IMR-90 (cell line): ENCODE measurements at regions not wholly inside any gene's neighbourhood (a gene's known extent, or its start where the extent isn't known, plus 50 kb on each side); places are given as distances from the start of the nearest gene placed in this dataset.

ENCODE experiments used
- ATAC-seq: fragments of 200-7000 bp; cut with Tn5 transposase; 2 replicates; pipeline ENCODE4 v1.9.1; 2020; ENCODE audit warnings: low read depth, mild to moderate bottlenecking, moderate library complexity
- BruUV-seq: library from RNA; stranded (reverse); fragments of 400-500 nt; replicated peaks from 2 replicates; lab custom pipeline; 2021; lab: Mats Ljungman, UMichigan
- CTCF ChIA-PET: fragments of 300-600 bp; formaldehyde crosslinking; extraction: SDS; loops from one replicate; lab custom pipeline; 2021; ENCODE audit warnings: antibody characterized with exemption; lab: Yijun Ruan, JAX
- POLR2A ChIA-PET: fragments of 300-600 bp; sonication (Branson Sonifier 250); formaldehyde crosslinking; loops from one replicate; lab custom pipeline; 2022; ENCODE audit warnings: antibody characterized with exemption; ENCODE audit not compliant: unreplicated experiment; lab: Charles Lee
- DNase-seq: peaks from one replicate; pipeline ENCODE4 v3.0.0; 2013
- H2AFZ ChIP-seq: replicated peaks from 2 replicates; pipeline ENCODE3; 2013; ENCODE audit warnings: low read length, mild to moderate bottlenecking; ENCODE audit not compliant: poor library complexity
- H2AK5ac ChIP-seq: 2 replicates; pipeline ENCODE4 v1.6.1; 2013; ENCODE audit warnings: low read depth, low read length, inconsistent platforms
- H2AK9ac ChIP-seq: replicated peaks from 2 replicates; pipeline ENCODE3; 2013; ENCODE audit warnings: mild to moderate bottlenecking, low read depth, low read length, moderate library complexity; ENCODE audit not compliant: poor library complexity
- H2BK120ac ChIP-seq: 2 replicates; pipeline ENCODE4 v1.6.1; 2013; ENCODE audit warnings: low read depth, low read length, inconsistent platforms
- H2BK15ac ChIP-seq: 3 replicates; pipeline ENCODE4 v1.6.1; 2013; ENCODE audit warnings: low read depth, low read length, inconsistent platforms
- H2BK20ac ChIP-seq: 2 replicates; pipeline ENCODE4 v1.6.1; 2013; ENCODE audit warnings: low read depth, mild to moderate bottlenecking, inconsistent platforms, low read length, moderate library complexity
- H2BK5ac ChIP-seq: 2 replicates; pipeline ENCODE4 v1.6.1; 2013; ENCODE audit warnings: mild to moderate bottlenecking, low read depth, low read length, inconsistent platforms; ENCODE audit not compliant: poor library complexity, severe bottlenecking
- H3K14ac ChIP-seq: replicated peaks from 2 replicates; pipeline ENCODE4 v1.6.1; 2013; ENCODE audit warnings: low read depth, low read length, inconsistent platforms
- H3K18ac ChIP-seq: 2 replicates; pipeline ENCODE4 v1.6.1; 2013; ENCODE audit warnings: low read depth, low read length, control low read depth
- H3K23ac ChIP-seq: 2 replicates; pipeline ENCODE4 v1.6.1; 2013; ENCODE audit warnings: low read depth, low read length, inconsistent platforms
- H3K27ac ChIP-seq: 2 replicates; pipeline ENCODE4 v1.5.1; 2013; ENCODE audit warnings: mild to moderate bottlenecking, control low read depth, low read length; ENCODE audit not compliant: insufficient read depth
- H3K27me3 ChIP-seq: 2 replicates; pipeline ENCODE4 v1.6.1; 2013; ENCODE audit warnings: low read length; ENCODE audit not compliant: control insufficient read depth, insufficient read depth
- H3K36me3 ChIP-seq: 2 replicates; pipeline ENCODE4 v1.6.1; 2013; ENCODE audit warnings: low read length, mixed read lengths; ENCODE audit not compliant: control insufficient read depth, insufficient read depth
- H3K4ac ChIP-seq: 2 replicates; pipeline ENCODE4 v1.6.1; 2013; ENCODE audit warnings: low read depth, low read length, inconsistent platforms
- H3K4me1 ChIP-seq: 2 replicates; pipeline ENCODE4 v1.6.1; 2013; ENCODE audit warnings: low read length, mixed read lengths; ENCODE audit not compliant: control insufficient read depth, insufficient read depth
- H3K4me2 ChIP-seq: 2 replicates; pipeline ENCODE4 v1.6.1; 2013; ENCODE audit warnings: low read depth, mild to moderate bottlenecking, control low read depth, low read length, moderate library complexity
- H3K4me3 ChIP-seq: 2 replicates; pipeline ENCODE4 v1.5.1; 2013; ENCODE audit warnings: low read depth, mild to moderate bottlenecking, control low read depth, low read length, moderate library complexity; ENCODE audit not compliant: insufficient read depth
- H3K56ac ChIP-seq: 2 replicates; pipeline ENCODE4 v1.6.1; 2013; ENCODE audit warnings: low read length, inconsistent platforms; ENCODE audit not compliant: insufficient read depth; ENCODE audit errors: extremely low read depth
- H3K79me1 ChIP-seq, 2 experiments: 2 replicates each; pipeline ENCODE4 v1.6.1; 2013; ENCODE audit warnings: low read length in 2 of 2, inconsistent platforms in 1 of 2, low read depth in 1 of 2
- H3K9ac ChIP-seq: 2 replicates; pipeline ENCODE4 v1.6.1; 2013; ENCODE audit warnings: low read depth, low read length, control low read depth
- H3K9me1 ChIP-seq: 2 replicates; pipeline ENCODE4 v1.6.1; 2013; ENCODE audit warnings: low read length, inconsistent platforms; ENCODE audit not compliant: insufficient read depth
- H3K9me3 ChIP-seq: 2 replicates; pipeline ENCODE4 v1.6.1; 2013; ENCODE audit warnings: low read length; ENCODE audit not compliant: control insufficient read depth, insufficient read depth
- H4K20me1 ChIP-seq: 2 replicates; pipeline ENCODE4 v1.6.1; 2013; ENCODE audit warnings: low read length, inconsistent platforms; ENCODE audit not compliant: insufficient read depth
- H4K5ac ChIP-seq: 2 replicates; pipeline ENCODE4 v1.6.1; 2013; ENCODE audit warnings: mild to moderate bottlenecking, low read depth, low read length, control low read depth
- H4K8ac ChIP-seq, 2 experiments: 2 replicates each; pipeline ENCODE4 v1.6.1; 2013; ENCODE audit warnings: low read depth in 2 of 2, low read length in 2 of 2, control low read depth in 1 of 2, inconsistent platforms in 1 of 2
- H4K91ac ChIP-seq: 2 replicates; pipeline ENCODE4 v1.6.1; 2013; ENCODE audit warnings: low read depth, low read length, inconsistent platforms; ENCODE audit not compliant: insufficient read depth
- BHLHE40 ChIP-seq: fragments of 150-350 bp; IDR thresholded peaks from 2 replicates; pipeline ENCODE4 v1.6.1; 2016; ENCODE audit warnings: mild to moderate bottlenecking, low read depth, low read length
- CEBPB ChIP-seq: IDR thresholded peaks from 2 replicates; pipeline ENCODE4 v1.6.1; 2012; ENCODE audit warnings: low read depth, low read length, improper control_type of control experiment
- CHD1 ChIP-seq: IDR thresholded peaks from 2 replicates; pipeline ENCODE4 v1.6.1; 2012; ENCODE audit warnings: low read depth, low read length, improper control_type of control experiment
- CTCF ChIP-seq: conservative IDR thresholded peaks from 2 replicates; pipeline ENCODE4 v1.5.1; 2012; ENCODE audit warnings: mild to moderate bottlenecking, low read depth, low read length, improper control_type of control experiment
- ELK1 ChIP-seq: fragments of 150-350 bp; IDR thresholded peaks from 2 replicates; pipeline ENCODE4 v1.6.1; 2016; ENCODE audit warnings: low read depth, mild to moderate bottlenecking, low read length, moderate library complexity, borderline replicate concordance
- FOS ChIP-seq: fragments of 150-350 bp; IDR thresholded peaks from 2 replicates; pipeline ENCODE4 v1.6.1; 2016; ENCODE audit warnings: low read depth, low read length
- MAFK ChIP-seq: IDR thresholded peaks from 2 replicates; pipeline ENCODE4 v1.6.1; 2012; ENCODE audit warnings: low read depth, low read length, improper control_type of control experiment
- MAZ ChIP-seq: IDR thresholded peaks from 2 replicates; pipeline ENCODE4 v1.6.1; 2012; ENCODE audit warnings: low read depth, mild to moderate bottlenecking, low read length, improper control_type of control experiment, moderate library complexity, borderline replicate concordance
- MXI1 ChIP-seq: IDR thresholded peaks from 2 replicates; pipeline ENCODE4 v1.6.1; 2012; ENCODE audit warnings: low read depth, mild to moderate bottlenecking, low read length, moderate library complexity, borderline replicate concordance
- NFE2L2 ChIP-seq: fragments of 150-350 bp; IDR thresholded peaks from 2 replicates; pipeline ENCODE4 v1.6.1; 2016; ENCODE audit warnings: low read depth, mild to moderate bottlenecking, low read length
- POLR2A ChIP-seq: IDR thresholded peaks from 2 replicates; pipeline ENCODE4 v1.6.1; 2012; ENCODE audit warnings: mild to moderate bottlenecking, low read depth, low read length
- RAD21 ChIP-seq: IDR thresholded peaks from 2 replicates; pipeline ENCODE4 v1.6.1; 2012; ENCODE audit warnings: low read length, improper control_type of control experiment
- RCOR1 ChIP-seq: IDR thresholded peaks from 2 replicates; pipeline ENCODE4 v1.6.1; 2012; ENCODE audit warnings: mild to moderate bottlenecking, low read length, improper control_type of control experiment; ENCODE audit not compliant: insufficient replicate concordance
- RFX5 ChIP-seq: IDR thresholded peaks from 2 replicates; pipeline ENCODE4 v1.8.0; 2012; ENCODE audit warnings: low read depth, mild to moderate bottlenecking, low read length, moderate library complexity
- SMC3 ChIP-seq: fragments of 150-350 bp; IDR thresholded peaks from 2 replicates; pipeline ENCODE4 v1.6.1; 2016; ENCODE audit warnings: low read depth, mild to moderate bottlenecking, antibody characterized with exemption, low read length, moderate library complexity
- USF2 ChIP-seq: fragments of 150-350 bp; IDR thresholded peaks from 2 replicates; pipeline ENCODE4 v1.6.1; 2017; ENCODE audit warnings: mild to moderate bottlenecking, antibody characterized with exemption, low read length, low read depth
- WGBS, 2 experiments: methylation state at CpG; one replicate each; pipeline versions ENCODE4 v1.1.5 to v1.1.7; 2013; ENCODE audit warnings: missing lambda C conversion rate in 2 of 2; ENCODE audit not compliant: insufficient read length in 1 of 2; ENCODE audit errors: extremely low coverage in 2 of 2; 5-methylcytosine and 5-hydroxymethylcytosine counted together
- dilution Hi-C: fragments of 300-500 bp; cut with HindIII; formaldehyde crosslinking; loops from one replicate; pipeline ENCODE4 v1.14.3; 2018; ENCODE audit warnings: low sequenced_read_pairs; ENCODE audit not compliant: unreplicated experiment
- in situ Hi-C: fragments of 300-500 bp; cut with MboI; formaldehyde crosslinking; loops from 3 replicates; pipeline ENCODE4 v1.14.3; 2019; ENCODE audit warnings: low sequenced_read_pairs, inconsistent platforms, mixed read lengths
- intact Hi-C: fragments of 100-400 bp; cut with micrococcal nuclease; formaldehyde crosslinking; loops from 2 replicates; pipeline ENCODE4 v1.10.0; 2022

- Histone ChIP-seq H4K91ac (no peak overlapping the region), H3K9ac (no peak overlapping the region), H2BK5ac (no peak overlapping the region), H2BK120ac (no peak overlapping the region), H3K9me3 (peaks cover 10% of the 10 kb centered on the region), H3K18ac (no peak overlapping the region), H3K79me1 (no peaks in the 10 kb centered on the region), H3K36me3 (no peaks in the 10 kb centered on the region), H2BK20ac (no peak overlapping the region), H3K4me3 (no peak overlapping the region), H3K27ac (no peak overlapping the region), H3K27me3 (no peaks in the 10 kb centered on the region; the same call in 1 of the 2 replicates), H2BK15ac (no peak overlapping the region), H3K9me1 (peaks cover 6% of the 10 kb centered on the region; the same call in 1 of the 2 replicates), H3K4me1 (no peaks in the 10 kb centered on the region), H2AFZ (peak overlapping the region; percentile 8), H3K4me2 (no peak overlapping the region), H2AK9ac (peak overlapping the region; percentile 88), H4K20me1 (no peaks in the 10 kb centered on the region), H3K23ac (no peak overlapping the region), H3K14ac (0 out of 2 replicates have a peak overlapping the region, but pooled peaks have one; percentile 52), H4K8ac (no peak overlapping the region), H4K5ac (no peak overlapping the region), H3K56ac (no peak overlapping the region), H3K4ac (no peak overlapping the region; the same call in 1 of the 2 replicates), H2AK5ac (peak overlapping the region; percentile 20; the same call in 1 of the 2 replicates)
- TF ChIP-seq RFX5 (no peak), CTCF (no peak), CEBPB (no peak), USF2 (no peak), MAFK (no peak), ELK1 (no peak), RCOR1 (no peak), MXI1 (no peak), MAZ (no peak), BHLHE40 (no peak), CHD1 (no peak), SMC3 (no peak), RAD21 (no peak), POLR2A (no peak), FOS (no peak), NFE2L2 (no peak)
- 73% methylated on average over 5 of the region's 9 CpGs; no CpG with 5 or more reads in 1 of the 2 experiments for WGBS, 2 experiments
- CTCF ChIA-PET = no interaction called here
- DNase-seq (no peak), ATAC-seq (no peak; the same call in 1 of the 2 replicates)
- POLR2A ChIA-PET = no interaction called here
- in situ Hi-C loops (no loop called here), intact Hi-C loops (no loop called here), dilution Hi-C loops (no loop called here)
- no TSS peak for BruUV-seq
These were observed 85.3 kb upstream of the FOXF1 start for GRCh38 chr16:86424985-86425384.
